ENCODE measurements at regions not wholly inside any gene's neighbourhood (a gene's known extent, or its start where the extent isn't known, plus 50 kb on each side); places are given as distances from the start of the nearest gene placed in this dataset.

- DNase-seq = no peak
- TF ChIP-seq, protein P1, sequence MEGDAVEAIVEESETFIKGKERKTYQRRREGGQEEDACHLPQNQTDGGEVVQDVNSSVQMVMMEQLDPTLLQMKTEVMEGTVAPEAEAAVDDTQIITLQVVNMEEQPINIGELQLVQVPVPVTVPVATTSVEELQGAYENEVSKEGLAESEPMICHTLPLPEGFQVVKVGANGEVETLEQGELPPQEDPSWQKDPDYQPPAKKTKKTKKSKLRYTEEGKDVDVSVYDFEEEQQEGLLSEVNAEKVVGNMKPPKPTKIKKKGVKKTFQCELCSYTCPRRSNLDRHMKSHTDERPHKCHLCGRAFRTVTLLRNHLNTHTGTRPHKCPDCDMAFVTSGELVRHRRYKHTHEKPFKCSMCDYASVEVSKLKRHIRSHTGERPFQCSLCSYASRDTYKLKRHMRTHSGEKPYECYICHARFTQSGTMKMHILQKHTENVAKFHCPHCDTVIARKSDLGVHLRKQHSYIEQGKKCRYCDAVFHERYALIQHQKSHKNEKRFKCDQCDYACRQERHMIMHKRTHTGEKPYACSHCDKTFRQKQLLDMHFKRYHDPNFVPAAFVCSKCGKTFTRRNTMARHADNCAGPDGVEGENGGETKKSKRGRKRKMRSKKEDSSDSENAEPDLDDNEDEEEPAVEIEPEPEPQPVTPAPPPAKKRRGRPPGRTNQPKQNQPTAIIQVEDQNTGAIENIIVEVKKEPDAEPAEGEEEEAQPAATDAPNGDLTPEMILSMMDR (IDR thresholded peaks at IDR 0.05; ENCODE audit: partially characterized antibody, unreplicated experiment) = no peak
- H3K27me3 Mint-ChIP-seq (ENCODE audit: unreplicated experiment) = no peaks in the 10 kb centered on the region
- H3K4me1 Mint-ChIP-seq (ENCODE audit: low read depth, unreplicated experiment) = no peaks in the 10 kb centered on the region
- H3K36me3 Mint-ChIP-seq (ENCODE audit: unreplicated experiment) = no peaks in the 10 kb centered on the region
- H3K27ac Mint-ChIP-seq (ENCODE audit: unreplicated experiment) = no peak overlapping the region
- H3K4me3 Mint-ChIP-seq (ENCODE audit: unreplicated experiment) = no peak overlapping the region
- H3K9me3 Mint-ChIP-seq (ENCODE audit: unreplicated experiment) = no peaks in the 10 kb centered on the region
These were observed 68.5 kb upstream of the TMEM164 start for GRCh38 chrX:109934434-109934833.

DNA sequence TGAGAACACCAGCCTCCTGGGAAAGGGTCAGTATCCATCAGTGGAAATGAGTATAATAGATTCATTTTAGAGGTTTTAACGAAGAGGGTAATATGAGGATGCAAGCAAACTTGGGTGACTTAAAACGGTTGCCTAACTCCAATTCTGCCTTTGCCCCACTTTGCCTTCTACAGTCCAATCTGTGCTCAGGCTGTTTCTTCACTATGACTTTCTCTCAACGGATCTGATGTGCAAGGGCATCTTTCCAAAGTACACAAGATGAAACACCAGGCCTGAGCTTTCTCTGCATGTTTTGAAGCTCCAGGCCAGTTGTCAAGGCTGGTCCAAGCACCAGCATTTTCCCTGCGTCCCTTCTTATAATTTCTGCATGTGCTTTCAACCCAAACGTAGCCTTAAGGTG is 68.0 kb upstream of the TMEM164 start:
- H3K9me3 Mint-ChIP-seq (ENCODE audit: unreplicated experiment) = no peaks in the 10 kb centered on the region
- H3K36me3 Mint-ChIP-seq (ENCODE audit: unreplicated experiment) = no peaks in the 10 kb centered on the region
- no peak overlapping the region for H3K27ac Mint-ChIP-seq (ENCODE audit: unreplicated experiment)
- no peak for DNase-seq
- no peaks in the 10 kb centered on the region for H3K4me1 Mint-ChIP-seq (ENCODE audit: low read depth, unreplicated experiment)
- TF ChIP-seq, protein P1 (IDR thresholded peaks at IDR 0.05; ENCODE audit: partially characterized antibody, unreplicated experiment) = no peak
- H3K27me3 Mint-ChIP-seq (ENCODE audit: unreplicated experiment) = no peaks in the 10 kb centered on the region
- no peak overlapping the region for H3K4me3 Mint-ChIP-seq (ENCODE audit: unreplicated experiment)

GRCh38 chrX:109936114-109936513 is 66.8 kb upstream of the TMEM164 start:
- no peak for DNase-seq
- Mint-ChIP-seq H3K4me3 (ENCODE audit: unreplicated experiment) (no peak overlapping the region), H3K4me1 (ENCODE audit: low read depth, unreplicated experiment) (no peaks in the 10 kb centered on the region), H3K27me3 (ENCODE audit: unreplicated experiment) (no peaks in the 10 kb centered on the region), H3K36me3 (ENCODE audit: unreplicated experiment) (no peaks in the 10 kb centered on the region), H3K9me3 (ENCODE audit: unreplicated experiment) (no peaks in the 10 kb centered on the region), H3K27ac (ENCODE audit: unreplicated experiment) (no peak overlapping the region)
- TF ChIP-seq, protein P1 (IDR thresholded peaks at IDR 0.05; ENCODE audit: partially characterized antibody, unreplicated experiment) = no peak

DNA sequence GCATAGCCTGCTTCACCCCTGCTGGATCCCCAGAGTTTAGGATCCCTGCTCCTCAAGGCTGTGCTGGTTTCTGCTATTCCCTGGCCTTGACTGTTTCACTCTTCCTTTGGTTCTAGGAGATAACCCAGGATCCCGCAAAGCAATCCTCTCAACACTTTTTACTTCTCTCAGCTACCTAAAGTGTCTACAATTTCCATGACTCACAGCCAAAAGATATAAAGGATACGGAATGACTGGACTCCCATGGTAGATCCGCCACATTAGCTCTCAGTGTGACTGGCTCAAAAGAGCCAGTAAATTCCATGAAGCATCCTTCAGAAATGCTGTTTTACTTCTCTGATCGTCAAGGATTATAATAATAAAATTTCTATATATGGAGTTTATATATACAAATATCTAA is 66.3 kb upstream of the TMEM164 start:
- TF ChIP-seq, protein P1 (IDR thresholded peaks at IDR 0.05; ENCODE audit: partially characterized antibody, unreplicated experiment) = no peak
- no peaks in the 10 kb centered on the region for H3K36me3 Mint-ChIP-seq (ENCODE audit: unreplicated experiment)
- no peak overlapping the region for H3K27ac Mint-ChIP-seq (ENCODE audit: unreplicated experiment)
- no peak overlapping the region for H3K4me3 Mint-ChIP-seq (ENCODE audit: unreplicated experiment)
- DNase-seq = no peak
- H3K4me1 Mint-ChIP-seq (ENCODE audit: low read depth, unreplicated experiment) = no peaks in the 10 kb centered on the region
- no peaks in the 10 kb centered on the region for H3K27me3 Mint-ChIP-seq (ENCODE audit: unreplicated experiment)
- no peaks in the 10 kb centered on the region for H3K9me3 Mint-ChIP-seq (ENCODE audit: unreplicated experiment)

GRCh38 chrX:109939498-109939897 is 63.4 kb upstream of the TMEM164 start:
- Mint-ChIP-seq H3K27ac (ENCODE audit: unreplicated experiment) (no peak overlapping the region), H3K4me3 (ENCODE audit: unreplicated experiment) (no peak overlapping the region), H3K4me1 (ENCODE audit: low read depth, unreplicated experiment) (no peaks in the 10 kb centered on the region), H3K36me3 (ENCODE audit: unreplicated experiment) (no peaks in the 10 kb centered on the region), H3K27me3 (ENCODE audit: unreplicated experiment) (no peaks in the 10 kb centered on the region), H3K9me3 (ENCODE audit: unreplicated experiment) (no peaks in the 10 kb centered on the region)
- DNase-seq = no peak
- TF ChIP-seq, protein P1 (IDR thresholded peaks at IDR 0.05; ENCODE audit: partially characterized antibody, unreplicated experiment) = no peak

All from glutamatergic neuron (in vitro differentiated cells).